ENCODE measurements at regions not wholly inside any gene's neighbourhood (a gene's known extent, or its start where the extent isn't known, plus 50 kb on each side); places are given as distances from the start of the nearest gene placed in this dataset.

GRCh38 chr6:14616656-14617055 is 499.1 kb downstream of the CD83 start:
- TF ChIP-seq, protein P1, sequence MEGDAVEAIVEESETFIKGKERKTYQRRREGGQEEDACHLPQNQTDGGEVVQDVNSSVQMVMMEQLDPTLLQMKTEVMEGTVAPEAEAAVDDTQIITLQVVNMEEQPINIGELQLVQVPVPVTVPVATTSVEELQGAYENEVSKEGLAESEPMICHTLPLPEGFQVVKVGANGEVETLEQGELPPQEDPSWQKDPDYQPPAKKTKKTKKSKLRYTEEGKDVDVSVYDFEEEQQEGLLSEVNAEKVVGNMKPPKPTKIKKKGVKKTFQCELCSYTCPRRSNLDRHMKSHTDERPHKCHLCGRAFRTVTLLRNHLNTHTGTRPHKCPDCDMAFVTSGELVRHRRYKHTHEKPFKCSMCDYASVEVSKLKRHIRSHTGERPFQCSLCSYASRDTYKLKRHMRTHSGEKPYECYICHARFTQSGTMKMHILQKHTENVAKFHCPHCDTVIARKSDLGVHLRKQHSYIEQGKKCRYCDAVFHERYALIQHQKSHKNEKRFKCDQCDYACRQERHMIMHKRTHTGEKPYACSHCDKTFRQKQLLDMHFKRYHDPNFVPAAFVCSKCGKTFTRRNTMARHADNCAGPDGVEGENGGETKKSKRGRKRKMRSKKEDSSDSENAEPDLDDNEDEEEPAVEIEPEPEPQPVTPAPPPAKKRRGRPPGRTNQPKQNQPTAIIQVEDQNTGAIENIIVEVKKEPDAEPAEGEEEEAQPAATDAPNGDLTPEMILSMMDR (conservative IDR thresholded peaks at IDR 0.05) = no peak
- TF ChIP-seq EZH2 (IDR thresholded peaks at IDR 0.05; ENCODE audit: low read depth) = no peak
